A549 (cell line): ENCODE measurements at regions not wholly inside any gene's neighbourhood (a gene's known extent, or its start where the extent isn't known, plus 50 kb on each side); places are given as distances from the start of the nearest gene placed in this dataset.

ENCODE experiments used
- ATAC-seq, 2 experiments: fragments of 200-7000 bp in 1 of 2; fragments of >200 bp in 1 of 2; cut with Nextera tagmentation in 1 of 2; cut with Tn5 transposase in 1 of 2; 3 replicates each; pipeline versions ENCODE4 v1.8.0 to v1.9.1; 2018 to 2020; ENCODE audit warnings: mild to moderate bottlenecking in 1 of 2, moderate library complexity in 1 of 2
- CTCF ChIA-PET: fragments of 300-600 bp; sonication (Branson Sonifier 250); formaldehyde crosslinking; extraction: SDS; loops from one replicate; lab custom pipeline; 2021; ENCODE audit warnings: antibody characterized with exemption, inconsistent platforms; lab: Yijun Ruan, JAX
- POLR2A ChIA-PET: fragments of 350-600 bp; formaldehyde crosslinking; extraction: SDS; loops from one replicate; lab custom pipeline; 2021; ENCODE audit warnings: antibody characterized with exemption, inconsistent platforms; lab: Yijun Ruan, JAX
- DNase-seq, 2 experiments: peaks; one replicate each; pipeline versions ENCODE4 v3.0.0 to v3.0.0-alpha.2; 2011 to 2016; ENCODE audit warnings: low read depth in 1 of 2, low spot score in 1 of 2
- FAIRE-seq: peaks from 2 replicates; lab custom pipeline; 2011; peaks lifted over from hg19 to GRCh38; lab: Jason Lieb, UNC
- H3K27ac ChIP-seq, 2 experiments: fragments of >200 bp; sonication (Bioruptor Twin); formaldehyde crosslinking; 3 replicates each; pipeline ENCODE4 v1.5.1; 2016 to 2017
- H3K4me1 ChIP-seq: fragments of >200 bp; sonication (Bioruptor Twin); formaldehyde crosslinking; 3 replicates; pipeline ENCODE4 v1.6.1; 2016
- H3K4me2 ChIP-seq: fragments of >200 bp; sonication (Bioruptor Twin); formaldehyde crosslinking; 3 replicates; pipeline ENCODE4 v1.6.1; 2016
- H3K4me3 ChIP-seq: fragments of >200 bp; sonication (Bioruptor Twin); formaldehyde crosslinking; 3 replicates; pipeline ENCODE4 v1.5.1; 2016
- H3K9me3 ChIP-seq: fragments of >200 bp; sonication (Bioruptor Twin); formaldehyde crosslinking; 3 replicates; pipeline ENCODE4 v1.6.1; 2016
- ATOH8 ChIP-seq: fragments of 250-450 bp; sonication (Bioruptor Pico); IDR thresholded peaks from 2 replicates; pipeline ENCODE4 v1.5.0; 2020; ENCODE audit warnings: low read depth, mild to moderate bottlenecking, moderate library complexity
- BCL3 ChIP-seq: fragments of >200 bp; sonication (Bioruptor Twin); formaldehyde crosslinking; IDR thresholded peaks from 3 replicates; pipeline ENCODE4 v1.6.1; 2016
- CBX8 ChIP-seq: fragments of 200-600 bp; sonication (generic); IDR thresholded peaks from 2 replicates; pipeline ENCODE4 v1.6.1; 2016
- CHD4 ChIP-seq: fragments of 200-600 bp; sonication (generic); IDR thresholded peaks from 2 replicates; pipeline ENCODE4 v1.6.1; 2016; ENCODE audit warnings: antibody characterized with exemption, mild to moderate bottlenecking, borderline replicate concordance
- E2F6 ChIP-seq: IDR thresholded peaks from 2 replicates; pipeline ENCODE4 v1.6.1; 2012; ENCODE audit warnings: low read depth, borderline replicate concordance
- EHMT2 ChIP-seq: fragments of 200-600 bp; sonication (generic); IDR thresholded peaks from 2 replicates; pipeline ENCODE4 v1.6.1; 2016; ENCODE audit warnings: antibody characterized with exemption, low read depth, mild to moderate bottlenecking, moderate library complexity
- FOSB ChIP-seq: fragments of 250-450 bp; sonication (Bioruptor Pico); IDR thresholded peaks from 2 replicates; pipeline ENCODE4 v1.5.0; 2020; ENCODE audit warnings: mild to moderate bottlenecking, moderate library complexity
- FOSL2 ChIP-seq, 2 experiments: fragments of 450-650 bp in 1 of 2; fragments of >200 bp in 1 of 2; sonication (Bioruptor Twin) in 1 of 2; formaldehyde crosslinking; IDR thresholded peaks; 2 replicates each; pipeline versions ENCODE4 v1.5.0 to v1.6.1; 2016 to 2020; ENCODE audit warnings: mild to moderate bottlenecking in 1 of 2, moderate library complexity in 1 of 2
- HES2 ChIP-seq: fragments of >200 bp; sonication (Bioruptor Twin); formaldehyde crosslinking; IDR thresholded peaks from 2 replicates; pipeline ENCODE4 v1.6.1; 2016
- HEYL ChIP-seq: fragments of 250-450 bp; sonication (Bioruptor Pico); IDR thresholded peaks from 2 replicates; pipeline ENCODE4 v1.8.0; 2021; ENCODE audit warnings: mild to moderate bottlenecking, moderate library complexity
- HOXA7 ChIP-seq: fragments of 250-450 bp; sonication (Bioruptor Pico); IDR thresholded peaks from 2 replicates; pipeline ENCODE4 v1.5.0; 2020; ENCODE audit warnings: mild to moderate bottlenecking, moderate library complexity
- HOXB5 ChIP-seq: fragments of 250-450 bp; sonication (Bioruptor Pico); IDR thresholded peaks from 2 replicates; pipeline ENCODE4 v1.5.0; 2020; ENCODE audit warnings: mild to moderate bottlenecking, moderate library complexity
- KDM5A ChIP-seq: fragments of 200-600 bp; sonication (generic); IDR thresholded peaks from 2 replicates; pipeline ENCODE4 v1.6.1; 2016; ENCODE audit warnings: antibody characterized with exemption, mild to moderate bottlenecking
- MAFK ChIP-seq: fragments of 450-650 bp; IDR thresholded peaks from 2 replicates; pipeline ENCODE4 v1.6.1; 2014; ENCODE audit not compliant: partially characterized antibody
- MYC ChIP-seq: IDR thresholded peaks from 2 replicates; pipeline ENCODE4 v1.6.1; 2012; ENCODE audit warnings: mild to moderate bottlenecking, inconsistent platforms, low read length, improper control_type of control experiment, borderline replicate concordance
- PBX3 ChIP-seq: IDR thresholded peaks from 2 replicates; pipeline ENCODE4 v1.6.1; 2012
- POLR2A ChIP-seq: IDR thresholded peaks from 2 replicates; pipeline ENCODE4 v1.6.1; 2012; ENCODE audit warnings: mild to moderate bottlenecking, low read length
- POLR2AphosphoS2 ChIP-seq: conservative IDR thresholded peaks from 2 replicates; pipeline ENCODE4 v1.6.1; 2012; ENCODE audit warnings: low read length, improper control_type of control experiment, inconsistent platforms
- RFX5 ChIP-seq: fragments of 450-650 bp; IDR thresholded peaks from 2 replicates; pipeline ENCODE4 v1.7.1; 2014; ENCODE audit warnings: antibody characterized with exemption, mild to moderate bottlenecking, moderate library complexity
- RNF2 ChIP-seq: fragments of 200-600 bp; sonication (generic); IDR thresholded peaks from 2 replicates; pipeline ENCODE4 v1.6.1; 2016; ENCODE audit warnings: low read depth, mild to moderate bottlenecking, antibody characterized with exemption, moderate library complexity, borderline replicate concordance
- SMC3 ChIP-seq: fragments of >200 bp; sonication (Bioruptor Twin); formaldehyde crosslinking; IDR thresholded peaks from 3 replicates; pipeline ENCODE4 v1.6.1; 2018; ENCODE audit warnings: inconsistent platforms
- TFCP2L1 ChIP-seq: fragments of 250-450 bp; sonication (Bioruptor Pico); IDR thresholded peaks from 2 replicates; pipeline ENCODE4 v1.5.0; 2021; ENCODE audit warnings: mild to moderate bottlenecking
- WGBS: methylation state at CpG from one replicate; pipeline ENCODE4 v1.1.6; 2017; ENCODE audit errors: missing lambda C conversion rate; 5-methylcytosine and 5-hydroxymethylcytosine counted together

GRCh38 chr14:101024686-101025085 lies 121.2 kb upstream of the RTL1 start:
- 84% methylated on average over 11 of the region's 11 CpGs for WGBS
- POLR2A ChIA-PET: no interaction called here
- Histone ChIP-seq H3K4me1 (no peaks in the 10 kb centered on the region), H3K9me3 (no peaks in the 10 kb centered on the region), H3K4me2 (no peak overlapping the region), H3K4me3 (no peak overlapping the region), H3K27ac (no peak overlapping the region)
- no peak for FAIRE-seq
- ATAC-seq: no peak
- no peak for TF ChIP-seq FOSL2 (IDR thresholded peaks at IDR 0.05)
- TF ChIP-seq FOSL2 (CRISPR knock-in tag; IDR thresholded peaks at IDR 0.05): no peak
- no peak for TF ChIP-seq TFCP2L1 (CRISPR knock-in tag)
- TF ChIP-seq HOXA7 (CRISPR knock-in tag): no peak
- no peak for TF ChIP-seq HES2
- TF ChIP-seq ATOH8 (CRISPR knock-in tag): no peak
- no peak for TF ChIP-seq E2F6
- TF ChIP-seq EHMT2: no peak
- no peak for TF ChIP-seq HOXB5 (CRISPR knock-in tag)
- TF ChIP-seq RNF2: no peak
- TF ChIP-seq PBX3: no peak
- no peak for TF ChIP-seq HEYL (CRISPR knock-in tag)
- TF ChIP-seq BCL3: no peak
- no peak for TF ChIP-seq CBX8
- TF ChIP-seq KDM5A: no peak
- no peak for TF ChIP-seq SMC3
- no peak for TF ChIP-seq CHD4
- no peak for TF ChIP-seq POLR2A
- no peak for DNase-seq
- CTCF ChIA-PET: interaction anchor here (0.6 kb wide), 1 partner anchor 23 kb away, joined by 3 read pairs; no protein-coding TSS in a partner anchor

GRCh38 chr14:101025131-101025530 lies 121.6 kb upstream of the RTL1 start:
- 78% methylated on average over 8 of the region's 8 CpGs for WGBS
- H3K9me3 ChIP-seq: no peaks in the 10 kb centered on the region
- no peak overlapping the region for H3K27ac ChIP-seq
- FAIRE-seq: no peak
- POLR2A ChIA-PET: no interaction called here
- TF ChIP-seq RFX5 (no peak), RNF2 (no peak), MYC (no peak), POLR2AphosphoS2 (no peak), MAFK (no peak), CHD4 (no peak), FOSB (CRISPR knock-in tag) (no peak)
- TF ChIP-seq, all 56 proteins: peak for 0
- ATAC-seq (no peak; a peak in 1 of 6 replicates), DNase-seq (no peak)
- Histone ChIP-seq H3K4me1 (no peaks in the 10 kb centered on the region), H3K4me2 (no peak overlapping the region), H3K4me3 (no peak overlapping the region)
- CTCF ChIA-PET: interaction anchor here (0.6 kb wide), 1 partner anchor 24 kb away, joined by 3 read pairs; no protein-coding TSS in a partner anchor
